Hepatocyte (in vitro differentiated cells): ENCODE measurements at regions not wholly inside any gene's neighbourhood (a gene's known extent, or its start where the extent isn't known, plus 50 kb on each side); places are given as distances from the start of the nearest gene placed in this dataset.

Experiments
- EZH2 ChIP-seq: fragments of 200-600 bp; sonication (generic); IDR thresholded peaks from 2 replicates; pipeline ENCODE4 v1.6.1; 2016; ENCODE audit warnings: antibody characterized with exemption, mild to moderate bottlenecking, borderline replicate concordance
- EZH2phosphoT487 ChIP-seq: fragments of 200-600 bp; sonication (generic); IDR thresholded peaks from one replicate; pipeline ENCODE4 v1.6.1; 2018; ENCODE audit warnings: antibody characterized with exemption, mild to moderate bottlenecking, low read depth, moderate library complexity; ENCODE audit not compliant: unreplicated experiment, severe bottlenecking
- TF ChIP-seq, protein P1 (sequence below): fragments of 200-600 bp; sonication (generic); IDR thresholded peaks from 2 replicates; pipeline ENCODE4 v1.5.1; 2016; ENCODE audit warnings: antibody characterized with exemption, mild to moderate bottlenecking; ENCODE audit not compliant: poor library complexity

DNA sequence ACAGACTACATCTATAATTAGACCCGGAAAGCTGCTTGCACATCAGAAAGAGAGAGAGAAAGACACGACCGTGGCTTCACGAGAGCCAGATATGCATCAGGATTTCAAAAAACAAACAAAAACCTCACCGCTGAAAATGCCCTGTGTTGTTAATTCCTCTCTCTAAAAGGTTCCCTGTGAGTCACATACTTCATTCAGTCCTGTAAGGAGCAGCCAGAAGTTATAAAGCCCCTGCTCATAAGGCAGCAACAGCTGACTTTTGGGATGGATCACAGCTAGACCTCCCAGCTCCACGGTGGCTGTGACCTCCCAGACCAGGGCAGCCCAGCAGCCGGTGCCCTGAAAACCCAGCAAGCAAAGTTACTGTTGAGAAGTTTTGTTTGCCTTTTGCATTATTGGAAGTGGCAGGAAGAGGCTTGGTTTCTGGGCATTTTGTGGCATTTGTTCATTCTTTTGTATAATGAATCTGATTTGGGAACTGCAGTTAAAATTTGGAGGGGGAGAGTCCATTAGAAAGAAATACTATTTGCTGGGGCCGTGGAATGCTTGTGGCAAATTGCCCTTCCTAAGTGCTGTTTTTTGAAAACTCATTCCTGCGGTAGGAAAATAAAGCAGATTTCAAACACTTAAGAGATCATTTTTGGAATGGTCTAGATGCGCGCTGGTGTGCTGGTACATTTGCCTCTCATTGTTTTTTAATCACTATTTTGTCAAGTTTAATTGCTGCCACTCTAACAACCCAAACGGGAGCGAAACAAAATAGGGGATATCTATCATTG lies 520.4 kb downstream of the BCOR start:
- TF ChIP-seq, protein P1, sequence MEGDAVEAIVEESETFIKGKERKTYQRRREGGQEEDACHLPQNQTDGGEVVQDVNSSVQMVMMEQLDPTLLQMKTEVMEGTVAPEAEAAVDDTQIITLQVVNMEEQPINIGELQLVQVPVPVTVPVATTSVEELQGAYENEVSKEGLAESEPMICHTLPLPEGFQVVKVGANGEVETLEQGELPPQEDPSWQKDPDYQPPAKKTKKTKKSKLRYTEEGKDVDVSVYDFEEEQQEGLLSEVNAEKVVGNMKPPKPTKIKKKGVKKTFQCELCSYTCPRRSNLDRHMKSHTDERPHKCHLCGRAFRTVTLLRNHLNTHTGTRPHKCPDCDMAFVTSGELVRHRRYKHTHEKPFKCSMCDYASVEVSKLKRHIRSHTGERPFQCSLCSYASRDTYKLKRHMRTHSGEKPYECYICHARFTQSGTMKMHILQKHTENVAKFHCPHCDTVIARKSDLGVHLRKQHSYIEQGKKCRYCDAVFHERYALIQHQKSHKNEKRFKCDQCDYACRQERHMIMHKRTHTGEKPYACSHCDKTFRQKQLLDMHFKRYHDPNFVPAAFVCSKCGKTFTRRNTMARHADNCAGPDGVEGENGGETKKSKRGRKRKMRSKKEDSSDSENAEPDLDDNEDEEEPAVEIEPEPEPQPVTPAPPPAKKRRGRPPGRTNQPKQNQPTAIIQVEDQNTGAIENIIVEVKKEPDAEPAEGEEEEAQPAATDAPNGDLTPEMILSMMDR, result no peak
- TF ChIP-seq EZH2, result no peak
- TF ChIP-seq EZH2phosphoT487, result no peak
